NOMO-1 treated with DMSO at 0.1 percent for 48 hours (cell line): ENCODE measurements at regions not wholly inside any gene's neighbourhood (a gene's known extent, or its start where the extent isn't known, plus 50 kb on each side); places are given as distances from the start of the nearest gene placed in this dataset.

ENCODE experiments used
- DNase-seq: peaks from one replicate; lab custom pipeline; 2025; ENCODE audit not compliant: unreplicated experiment; lab: John Stamatoyannopoulos, UW

DNA sequence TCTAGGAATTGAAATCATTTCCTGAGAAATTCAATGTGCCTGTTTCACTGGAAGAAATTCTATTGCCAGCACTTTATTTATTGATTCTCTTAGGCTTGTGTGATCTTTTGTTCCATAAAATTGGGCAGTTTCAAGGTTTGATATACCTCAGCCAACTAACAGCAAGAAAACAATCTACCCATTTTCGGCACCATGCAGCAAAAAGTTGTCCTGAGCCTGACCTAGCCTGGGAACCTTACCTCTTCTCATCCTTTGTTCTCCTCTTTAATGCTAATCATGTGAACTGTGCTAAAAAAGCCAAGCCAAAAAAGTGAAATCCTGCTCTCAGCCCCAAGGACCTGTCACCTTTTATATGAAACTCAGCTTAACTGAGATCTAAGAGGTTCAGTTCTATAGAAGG, 477.3 kb downstream of the SUCLA2 start:
- DNase-seq = no peak

DNA sequence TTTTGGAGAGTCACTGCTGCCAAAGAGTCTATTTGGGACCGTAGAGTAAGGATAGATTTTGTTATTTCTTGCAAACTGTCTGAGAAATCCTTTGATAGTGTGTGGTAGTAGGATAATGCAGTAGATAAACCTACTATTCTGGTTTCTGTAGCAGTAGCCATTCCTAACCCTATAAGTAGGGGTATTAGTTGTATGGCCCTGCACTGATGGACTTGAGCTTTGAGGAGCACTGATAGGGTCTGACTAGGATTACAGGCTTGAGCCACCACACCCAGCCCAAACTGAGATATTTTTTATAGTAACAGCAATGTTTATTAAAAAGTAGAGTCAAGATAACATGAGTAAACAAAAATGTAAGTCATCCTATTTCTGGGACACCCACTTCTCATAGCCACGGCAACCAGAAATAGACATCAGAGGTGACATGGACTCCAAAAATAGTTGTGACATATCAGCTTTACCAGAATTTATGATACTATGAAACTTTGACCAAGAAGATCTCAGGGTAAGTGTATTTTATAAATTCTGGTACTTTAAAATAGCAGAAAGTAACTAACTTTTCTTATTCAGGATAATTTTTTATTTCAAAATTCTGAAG, 479.1 kb downstream of the SUCLA2 start:
- peak; percentile 8 for DNase-seq

DNA sequence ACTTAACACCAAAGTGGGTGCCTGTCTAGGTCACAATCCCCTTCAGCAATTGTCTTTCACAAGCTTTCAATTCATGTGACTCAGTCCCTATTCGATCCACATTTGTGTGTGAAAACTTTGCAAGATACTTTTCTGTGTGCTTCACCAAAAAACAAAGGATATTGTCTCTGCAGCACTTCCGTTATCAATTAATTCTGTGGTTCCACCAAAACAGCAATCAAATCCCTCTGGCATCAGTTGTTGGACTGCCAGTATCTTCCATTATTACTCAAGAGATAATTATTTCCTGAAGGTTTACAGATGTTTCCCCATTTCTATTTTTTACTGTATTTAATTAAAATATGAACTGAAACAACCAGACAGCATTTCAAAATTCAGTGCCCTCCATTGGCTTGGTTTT, 481.4 kb downstream of the SUCLA2 start:
- DNase-seq = peak; percentile 81

DNA sequence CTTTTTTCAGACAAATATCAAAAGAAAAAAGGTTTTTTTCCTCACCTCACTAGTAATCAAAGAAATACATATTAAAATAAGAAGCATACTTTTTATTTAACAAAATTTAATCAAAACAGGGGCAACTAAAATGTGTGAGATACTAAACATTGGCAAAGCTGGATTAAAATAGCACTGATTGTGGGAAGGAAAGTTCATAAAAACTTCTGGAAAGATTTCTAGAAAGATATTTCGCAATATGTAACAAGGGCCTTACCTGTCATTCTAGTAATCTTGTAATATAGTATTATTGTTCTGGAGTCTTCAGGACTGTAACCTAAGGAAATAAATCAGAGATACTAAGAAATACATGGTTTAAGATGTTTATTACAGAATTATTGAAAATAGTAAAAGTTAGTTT, 482.5 kb downstream of the SUCLA2 start:
- DNase-seq = no peak

DNA sequence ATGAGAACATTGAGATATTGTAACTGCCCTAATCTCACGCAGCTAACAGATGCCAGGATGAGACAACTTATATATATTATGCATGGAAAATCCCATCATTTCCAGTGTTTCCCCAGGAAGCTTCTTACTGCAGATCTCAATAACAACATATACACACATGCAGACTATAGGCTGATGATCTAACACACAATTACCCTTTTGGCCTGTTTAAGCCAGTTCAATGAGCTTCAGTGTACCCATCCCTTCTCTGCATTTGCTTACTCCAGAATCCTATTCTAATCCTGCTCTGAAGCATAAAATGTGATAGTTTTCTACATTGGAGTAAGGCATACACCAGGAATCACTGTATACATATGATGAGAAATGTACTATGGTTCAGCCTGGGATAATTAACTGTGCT, 489.4 kb downstream of the SUCLA2 start:
- DNase-seq = no peak

DNA sequence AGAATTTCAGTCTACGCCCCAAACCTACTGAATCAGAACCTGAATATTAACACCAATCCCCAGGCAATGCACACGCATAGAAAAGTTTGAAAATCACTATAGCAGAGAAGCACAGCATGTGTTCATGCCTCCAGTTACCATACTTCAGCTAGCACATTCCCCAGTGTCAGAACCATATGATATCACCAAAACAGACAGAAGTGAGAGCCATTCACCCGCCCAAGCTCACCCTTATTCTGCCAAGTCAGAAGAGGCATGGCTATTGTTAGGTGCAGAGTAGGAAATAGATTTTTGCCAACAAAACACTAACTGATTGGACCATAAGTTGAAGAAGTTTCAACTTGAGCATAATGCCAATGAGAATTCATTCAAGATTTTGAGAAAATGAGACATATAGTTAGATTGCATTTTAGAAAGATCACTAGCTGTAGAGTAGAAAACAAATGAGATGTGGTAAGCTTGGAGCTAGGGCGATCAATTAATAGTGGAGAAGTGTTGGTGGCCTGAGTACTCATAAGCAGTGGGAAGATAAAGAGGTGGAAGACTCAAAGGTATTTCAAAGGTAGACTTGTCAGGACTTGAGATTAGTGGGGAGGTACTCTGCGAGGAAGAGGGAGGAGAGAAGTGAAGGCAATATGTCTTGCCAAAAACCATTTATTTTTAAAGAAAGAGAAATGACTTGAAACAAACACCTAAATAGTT, 492.4 kb downstream of the SUCLA2 start:
- DNase-seq = no peak

DNA sequence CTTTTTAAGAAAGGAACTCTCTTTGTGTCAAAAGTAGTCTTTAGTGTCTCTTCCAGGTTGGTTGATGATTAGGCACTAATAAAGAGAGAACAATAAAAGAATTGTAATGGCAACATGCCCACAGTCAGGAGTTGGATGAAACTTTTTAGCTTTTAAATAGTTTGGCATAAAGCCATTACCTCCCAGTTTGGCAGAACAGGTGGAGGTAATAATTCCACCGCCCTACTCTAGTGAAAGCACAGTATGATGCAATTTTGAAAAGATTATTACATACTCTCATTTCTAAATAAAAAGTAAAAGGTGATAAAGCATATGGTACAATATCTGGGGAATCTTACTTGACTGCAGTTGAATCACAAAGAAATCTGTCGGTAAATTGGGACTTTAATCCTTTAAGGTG, 497.6 kb downstream of the SUCLA2 start:
- DNase-seq = no peak

DNA sequence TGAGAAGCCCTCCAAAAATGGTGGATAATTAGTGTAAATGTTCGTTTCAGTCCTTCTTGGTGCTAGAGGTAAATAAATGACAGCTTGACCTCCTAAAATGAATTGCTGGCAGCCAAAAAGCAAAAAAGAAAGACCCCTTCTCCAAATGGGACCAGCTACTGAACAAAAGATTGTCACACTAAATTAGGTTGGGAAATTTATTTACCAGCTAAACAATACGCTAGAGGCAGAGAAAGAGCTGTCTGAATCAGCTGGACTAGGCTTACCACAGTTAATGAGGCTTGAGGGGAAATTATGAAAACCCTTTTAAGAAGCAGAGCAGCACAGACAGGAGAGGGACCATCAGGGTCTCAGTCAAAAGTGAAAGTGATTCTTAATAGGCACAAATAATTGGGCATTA, 498.9 kb downstream of the SUCLA2 start:
- DNase-seq = no peak

DNA sequence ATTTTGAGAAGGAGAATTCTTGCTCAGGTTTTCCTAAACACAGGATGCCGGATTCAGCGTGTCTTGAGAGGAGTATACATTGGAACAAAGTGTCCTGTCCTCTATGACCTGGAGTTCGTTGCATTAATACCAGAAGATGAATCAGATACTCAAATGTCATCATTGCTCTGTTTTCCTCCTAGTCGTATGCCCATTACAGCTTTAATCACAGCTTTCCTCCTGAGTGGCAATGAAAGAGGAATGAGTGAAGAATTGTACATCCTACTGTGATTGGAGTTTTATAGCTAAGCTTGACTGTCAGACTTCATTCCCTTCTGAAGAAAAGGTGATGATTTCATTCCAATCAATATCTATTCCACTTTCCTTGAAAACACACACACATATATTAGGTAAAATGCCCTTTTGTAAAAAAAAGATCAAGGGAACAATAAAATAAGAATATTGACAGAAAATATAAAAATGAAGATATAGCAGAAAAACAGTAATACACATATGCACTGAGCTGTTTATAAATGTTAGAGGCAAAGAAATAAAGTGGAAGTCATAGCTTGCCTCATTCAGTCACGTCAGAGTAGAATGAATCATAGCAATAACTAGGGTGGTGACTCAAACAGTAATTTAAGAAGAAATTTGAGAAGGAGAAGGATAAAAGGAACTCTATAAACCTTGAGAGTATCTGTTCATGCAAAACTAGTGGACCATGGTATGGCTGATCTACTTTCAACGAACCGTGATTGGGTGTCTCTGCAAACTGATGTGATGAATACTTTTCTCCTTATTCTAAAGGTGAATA, 501.5 kb downstream of the SUCLA2 start:
- peak; percentile 92 for DNase-seq

DNA sequence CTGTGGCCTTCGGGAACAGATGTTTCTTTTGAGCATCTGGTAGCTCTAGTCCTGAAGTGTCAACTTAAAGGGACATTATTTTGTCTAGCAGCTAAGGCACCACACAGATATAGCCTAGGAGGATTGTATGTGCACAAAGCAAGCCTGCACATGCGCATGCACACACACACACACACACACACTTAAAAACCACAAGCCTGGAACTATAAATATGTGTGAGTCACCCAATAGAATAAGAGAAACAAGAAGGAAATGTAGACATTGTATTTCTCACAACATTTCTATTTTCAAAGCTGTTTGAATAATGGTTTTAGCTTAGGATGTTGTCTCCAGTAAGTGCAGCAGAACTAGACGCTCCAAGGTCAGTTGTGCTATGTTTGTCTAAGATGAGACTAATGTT, 516.5 kb downstream of the SUCLA2 start:
- peak; percentile 52 for DNase-seq

DNA sequence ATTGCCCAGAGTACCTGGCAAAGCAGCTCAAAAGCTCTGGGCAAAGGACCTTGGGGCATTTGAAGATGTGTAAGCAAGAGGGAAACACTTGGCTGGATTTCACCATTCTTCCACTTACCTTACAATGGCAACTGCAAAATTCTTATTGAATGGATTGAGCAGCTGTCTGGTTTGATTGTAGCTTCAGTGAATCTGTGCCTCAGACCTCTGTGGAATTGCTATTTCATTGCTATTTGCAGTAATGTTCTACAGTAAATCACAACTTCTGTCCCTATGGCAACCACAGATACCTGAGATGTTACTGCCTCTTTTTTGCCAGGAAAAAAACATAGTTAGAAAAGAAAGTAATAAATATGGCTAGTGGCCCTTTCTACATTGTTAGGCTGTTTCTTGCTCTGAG, 519.5 kb downstream of the SUCLA2 start:
- DNase-seq = no peak

DNA sequence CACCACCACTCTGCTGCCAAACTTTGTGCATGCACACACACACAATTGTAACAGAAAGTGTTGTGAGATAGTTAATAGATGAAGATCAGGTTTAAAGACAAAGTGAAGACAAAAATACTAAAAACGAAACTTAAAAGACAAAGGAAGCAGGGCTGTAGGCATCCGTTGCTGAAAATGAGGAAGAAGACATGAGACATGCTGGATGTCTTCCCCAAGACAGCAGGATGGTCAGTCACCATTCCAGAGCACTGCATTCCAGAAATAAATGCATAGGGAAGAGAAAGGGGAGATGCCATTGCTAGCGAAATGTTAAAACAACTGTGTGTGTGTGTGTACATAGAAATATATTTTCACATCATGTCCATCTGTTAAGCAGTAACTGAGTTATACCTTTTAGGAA, 520.1 kb downstream of the SUCLA2 start:
- DNase-seq = peak; percentile 74

DNA sequence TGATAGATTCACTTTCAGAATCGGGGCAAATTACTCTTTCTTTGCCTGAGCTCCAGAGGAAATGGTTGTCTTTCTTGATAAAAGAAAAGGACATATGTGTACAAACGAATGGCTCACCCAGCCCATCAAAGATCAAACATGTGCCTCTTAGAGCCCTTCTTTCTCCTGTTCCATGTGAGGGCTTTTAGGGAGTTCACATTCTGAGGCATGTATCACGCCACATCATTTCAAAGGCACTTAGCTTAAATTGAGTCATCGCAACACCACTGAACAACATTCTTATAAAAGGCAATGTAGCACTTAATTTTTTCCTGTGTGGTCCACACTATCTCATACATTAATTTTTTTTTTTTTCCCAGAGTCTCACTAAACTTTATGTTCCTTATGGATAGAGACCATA, 521.0 kb downstream of the SUCLA2 start:
- DNase-seq = no peak

DNA sequence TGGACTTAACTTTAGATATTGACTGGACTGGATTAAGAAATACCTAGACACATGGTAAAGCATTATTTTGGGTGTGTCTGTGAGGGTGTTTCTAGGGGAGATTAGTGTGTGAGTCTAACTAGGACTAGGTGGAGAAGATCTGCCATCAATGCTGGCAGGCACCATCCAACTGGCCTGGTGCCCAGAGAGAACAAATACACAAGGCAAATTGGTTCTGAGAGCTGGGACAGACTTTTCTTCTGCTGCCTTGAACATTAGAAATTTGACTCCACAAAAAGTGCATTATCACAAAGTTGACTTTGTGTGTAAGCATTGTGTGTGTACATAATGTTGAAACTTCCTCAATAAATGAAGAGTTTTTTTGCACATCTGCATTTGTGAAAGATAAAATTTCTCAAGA, 522.1 kb downstream of the SUCLA2 start:
- DNase-seq = no peak

DNA sequence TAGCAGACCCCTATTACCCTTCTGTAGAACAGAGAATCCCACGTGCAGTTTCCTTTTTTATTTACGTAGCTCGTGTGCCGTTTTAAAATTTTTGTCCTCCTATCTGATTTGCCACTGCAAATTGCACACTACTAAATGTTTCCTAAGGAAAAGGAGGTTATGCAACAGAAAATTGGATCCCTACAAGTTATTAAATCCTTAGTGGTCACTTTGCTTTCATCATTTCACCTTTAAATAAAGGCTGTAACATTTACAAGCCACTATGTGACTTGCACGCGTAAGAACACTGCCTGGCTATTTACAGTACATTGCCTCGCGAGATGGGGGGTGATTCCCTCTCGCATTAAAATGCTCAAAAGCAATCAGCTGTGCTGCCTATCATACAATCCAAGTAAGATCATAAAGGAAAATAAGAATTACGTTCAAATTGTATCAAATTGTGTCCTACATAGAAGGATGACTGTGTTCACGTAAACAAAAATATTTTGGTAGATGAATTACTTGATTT, 525.6 kb downstream of the SUCLA2 start:
- DNase-seq = peak; percentile 9

DNA sequence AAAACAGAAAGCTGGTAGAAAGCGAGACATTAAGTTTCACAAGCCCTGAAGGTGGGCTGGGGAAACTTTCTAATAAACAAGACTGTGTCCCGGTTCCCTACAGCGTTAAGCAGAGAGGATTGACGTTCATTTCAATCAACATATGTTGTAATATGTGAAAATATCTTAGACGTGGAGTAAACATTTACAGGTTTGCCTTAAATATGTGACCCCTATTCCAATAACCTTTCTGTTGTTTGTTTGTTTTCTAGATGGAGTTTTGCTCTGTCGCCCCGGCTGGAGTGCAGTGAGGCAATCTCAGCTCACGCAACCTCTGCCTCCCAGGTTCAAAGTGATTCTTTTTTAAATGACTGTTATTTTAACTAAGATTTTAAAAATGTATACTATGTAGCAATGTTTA, 526.2 kb downstream of the SUCLA2 start:
- DNase-seq = no peak

DNA sequence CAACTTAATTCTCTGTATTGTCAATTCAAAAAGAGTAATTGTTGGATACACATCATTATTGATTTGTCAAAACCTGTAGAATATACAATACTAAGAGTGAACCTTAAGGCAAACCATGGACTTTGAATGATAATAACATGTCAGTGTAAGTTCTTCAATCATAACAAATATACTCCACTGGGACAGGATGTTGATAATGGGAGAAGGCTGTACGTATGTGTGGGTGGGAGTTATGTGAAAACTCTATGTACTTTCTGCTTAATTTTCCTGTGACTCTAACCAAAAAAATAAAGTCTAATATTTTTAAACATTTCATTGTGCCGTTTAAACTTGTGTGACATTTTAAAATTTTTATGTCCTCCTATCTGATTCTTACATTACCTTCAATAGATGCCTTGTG, 526.7 kb downstream of the SUCLA2 start:
- no peak for DNase-seq

DNA sequence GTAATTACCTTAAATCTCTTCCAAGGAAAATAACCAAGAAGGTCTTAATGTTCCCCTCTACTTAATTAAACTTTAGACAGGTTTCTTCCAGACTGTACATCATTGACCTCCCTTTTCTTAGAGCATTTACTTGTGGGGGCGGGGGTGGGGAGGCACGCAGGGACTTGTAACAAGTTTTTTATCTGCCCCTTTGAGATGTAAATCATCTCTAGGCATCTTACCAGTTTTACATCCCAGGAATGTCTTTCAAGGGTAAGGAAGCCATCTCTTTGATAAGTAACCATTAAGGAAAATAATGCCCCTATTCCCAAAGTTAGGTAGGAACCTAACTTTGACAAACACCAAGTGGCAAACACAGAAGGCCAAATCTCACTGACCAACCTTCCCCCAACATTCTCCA, 528.6 kb downstream of the SUCLA2 start:
- DNase-seq = no peak

DNA sequence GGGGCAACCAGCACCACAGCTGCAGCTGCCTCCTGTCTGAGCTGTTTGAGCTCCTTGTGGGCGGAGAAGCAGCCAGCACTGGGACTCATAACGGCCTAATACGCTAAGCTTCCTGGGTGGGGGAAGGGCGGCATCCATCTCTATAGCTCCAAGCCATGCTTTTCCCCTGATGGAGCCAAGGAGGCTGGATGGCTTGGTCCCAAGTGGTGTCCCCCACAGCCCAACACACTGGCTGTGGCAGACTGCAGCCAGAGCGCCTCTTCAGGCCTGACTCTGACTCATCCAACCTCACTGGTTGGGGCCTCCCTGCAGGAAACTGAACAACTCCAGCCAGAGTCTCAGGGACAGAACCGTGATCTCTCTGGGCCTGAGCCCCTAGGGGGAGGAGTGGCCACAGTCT, 537.3 kb downstream of the SUCLA2 start:
- no peak for DNase-seq

DNA sequence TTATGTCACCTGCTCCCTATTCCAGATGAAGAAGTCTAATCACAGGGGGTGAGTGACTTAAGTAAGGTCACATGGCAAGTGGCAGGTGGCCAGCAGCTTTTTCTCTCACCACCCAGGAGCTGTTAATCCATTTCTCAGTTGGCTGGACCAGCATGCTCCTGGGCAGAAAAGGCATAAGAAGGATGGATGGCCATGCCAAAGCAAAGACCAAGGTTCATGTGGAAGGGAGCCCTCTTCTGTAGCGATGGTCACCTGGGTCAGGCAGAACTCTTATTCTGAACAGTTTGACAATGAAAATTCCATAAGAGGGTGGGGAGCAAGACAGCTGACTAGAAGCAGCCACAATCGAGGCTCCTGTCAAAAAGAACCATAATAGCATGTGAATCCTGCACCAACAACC, 538.1 kb downstream of the SUCLA2 start:
- no peak for DNase-seq

DNA sequence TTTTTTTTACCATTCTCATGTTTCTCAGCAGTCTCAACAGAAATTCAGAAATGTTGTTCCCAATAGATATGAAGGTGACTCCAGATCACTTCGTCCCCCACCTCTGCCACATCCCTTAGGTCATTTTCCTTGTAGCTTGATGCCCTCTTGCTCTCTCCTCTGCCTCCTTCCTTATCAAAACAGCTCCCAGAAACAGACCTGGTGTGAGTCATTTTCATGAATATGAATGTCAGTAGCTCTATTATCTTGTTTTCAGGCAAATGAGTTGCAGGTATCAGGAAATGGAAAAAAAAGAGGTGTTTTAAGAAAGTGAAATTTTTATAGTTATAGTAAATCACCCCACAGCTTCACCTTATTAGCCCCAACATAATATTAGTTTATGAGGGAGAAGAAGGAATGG, 539.3 kb downstream of the SUCLA2 start:
- DNase-seq = no peak

DNA sequence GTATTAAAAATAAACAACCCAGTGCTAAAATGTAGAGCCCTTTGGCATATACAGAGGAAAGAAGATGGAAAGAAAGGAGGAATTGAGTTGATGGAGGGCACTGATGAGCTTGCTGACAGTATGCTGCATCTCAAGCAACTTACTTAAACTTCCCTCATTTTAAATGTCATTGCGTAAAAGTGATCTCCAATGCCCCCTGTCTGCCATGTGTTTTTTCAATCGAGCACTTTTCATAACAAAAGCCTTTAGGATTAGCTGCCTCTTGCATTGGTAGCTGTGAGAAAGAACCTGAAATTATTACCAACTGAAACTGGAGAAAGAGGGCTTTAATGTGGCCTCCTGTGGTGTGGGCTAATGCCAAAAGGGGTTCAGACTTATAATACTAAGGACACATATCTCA, 541.6 kb downstream of the SUCLA2 start:
- DNase-seq = peak; percentile 62
